Activated CD4-positive, alpha-beta T cell treated with anti-CD3 and anti-CD28 coated beads for 36 hours (primary cell): ENCODE measurements at regions not wholly inside any gene's neighbourhood (a gene's known extent, or its start where the extent isn't known, plus 50 kb on each side); places are given as distances from the start of the nearest gene placed in this dataset.
"Not testable (repeated sequence)": the region's sequence is repeated elsewhere in the genome, so short reads cannot be mapped to it uniquely, and the experiment has no call there.

ENCODE experiments used
- ATAC-seq: fragments of 200-7000 bp; cut with Tn5 transposase; one replicate; pipeline ENCODE4 v1.10.0; 2021; ENCODE audit warnings: mild to moderate bottlenecking, moderate library complexity
- CTCF ChIA-PET: fragments of 350-600 bp; sonication (Branson Sonifier 250); formaldehyde crosslinking; loops from one replicate; lab custom pipeline; 2021; ENCODE audit warnings: antibody characterized with exemption; lab: Charles Lee
- POLR2A ChIA-PET: fragments of 350-600 bp; sonication (Branson Sonifier 250); formaldehyde crosslinking; loops from one replicate; lab custom pipeline; 2021; ENCODE audit warnings: antibody characterized with exemption, inconsistent platforms; lab: Charles Lee
- DNase-seq: peaks from one replicate; pipeline ENCODE4 v3.0.0-alpha.2; 2020
- H3K27ac Mint-ChIP-seq: one replicate; pipeline ENCODE4 v1.8.0; 2021; ENCODE audit warnings: mixed read lengths
- H3K27me3 Mint-ChIP-seq: one replicate; pipeline ENCODE4 v1.8.0; 2021; ENCODE audit warnings: mixed read lengths
- H3K36me3 Mint-ChIP-seq: one replicate; pipeline ENCODE4 v1.8.0; 2021; ENCODE audit warnings: low read depth, mixed read lengths
- H3K4me1 Mint-ChIP-seq: one replicate; pipeline ENCODE4 v1.8.0; 2021; ENCODE audit warnings: mixed read lengths
- H3K4me3 Mint-ChIP-seq: one replicate; pipeline ENCODE4 v1.8.0; 2021; ENCODE audit warnings: mild to moderate bottlenecking, moderate library complexity, mixed read lengths
- H3K9me3 Mint-ChIP-seq: one replicate; pipeline ENCODE4 v1.8.0; 2021; ENCODE audit warnings: low read depth, mixed read lengths
- intact Hi-C, 2 experiments: fragments of 100-400 bp; cut with DNase I in 1 of 2; cut with micrococcal nuclease in 1 of 2; formaldehyde crosslinking; loops; one replicate each; pipeline versions ENCODE4 v1.14.2 to v1.15.1; 2022 to 2024; cut with DNase I, micrococcal nuclease

DNA sequence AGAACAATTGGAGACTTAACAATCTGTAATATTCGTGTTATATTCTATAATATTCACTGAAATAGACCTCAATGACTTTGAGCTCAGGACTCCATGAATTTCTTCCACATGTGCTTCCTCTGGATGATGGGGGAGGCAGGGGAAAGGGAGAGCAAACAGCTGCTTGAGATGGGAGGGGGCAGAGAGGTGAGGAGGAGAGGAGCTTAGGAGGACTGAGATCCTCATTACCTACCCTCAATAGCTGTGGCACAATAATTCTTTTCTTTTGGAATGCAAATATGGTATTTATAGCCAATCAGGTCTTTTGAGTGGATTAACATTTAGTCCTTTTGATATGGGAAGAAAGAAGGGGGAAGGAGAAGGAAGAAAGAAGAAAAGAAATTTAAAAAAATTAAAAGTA, 64.1 kb upstream of the ZNF217 start:
- intact Hi-C loops, result loop anchor here in 1 of 2 experiments (5.0 kb wide), 1 partner anchor 80 kb away; no protein-coding TSS in a partner anchor
- ATAC-seq (no peak), DNase-seq (no peak)
- no peak overlapping the region for H3K4me3 Mint-ChIP-seq
- H3K9me3 Mint-ChIP-seq, result no peaks in the 10 kb centered on the region
- CTCF ChIA-PET, result interaction anchor here (0.6 to 1.9 kb wide), 10 partner anchors 11 to 190 kb away, joined by 3 to 7 read pairs (median 3); no protein-coding TSS in a partner anchor
- H3K36me3 Mint-ChIP-seq, result no peaks in the 10 kb centered on the region
- H3K4me1 Mint-ChIP-seq, result peaks cover 77% of the 10 kb centered on the region
- peak overlapping the region; percentile 47 for H3K27ac Mint-ChIP-seq
- POLR2A ChIA-PET, result interaction anchor here (0.9 kb wide), 1 partner anchor 50 kb away, joined by 3 read pairs; no protein-coding TSS in a partner anchor
- no peaks in the 10 kb centered on the region for H3K27me3 Mint-ChIP-seq

DNA sequence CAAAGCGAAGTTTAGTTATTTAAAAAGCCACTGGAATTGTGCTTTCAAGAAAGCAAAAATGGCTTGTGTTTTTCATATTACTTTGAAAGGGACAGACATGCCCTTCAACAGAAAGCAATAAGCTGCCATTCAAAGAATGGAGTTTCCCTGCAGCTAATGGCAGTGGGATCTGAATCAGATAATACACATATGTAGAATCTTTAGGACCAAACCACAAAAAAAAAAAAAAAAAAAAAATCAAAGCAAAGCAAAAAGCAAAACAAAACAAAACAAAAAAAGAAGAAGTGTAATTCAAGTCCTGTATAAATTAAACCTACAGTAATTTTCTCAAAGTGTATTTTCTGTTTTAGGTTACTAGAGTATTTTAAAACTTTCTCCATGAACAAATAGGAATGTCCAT, 63.6 kb upstream of the ZNF217 start:
- Mint-ChIP-seq H3K4me3 (no peak overlapping the region), H3K27me3 (no peaks in the 10 kb centered on the region)

DNA sequence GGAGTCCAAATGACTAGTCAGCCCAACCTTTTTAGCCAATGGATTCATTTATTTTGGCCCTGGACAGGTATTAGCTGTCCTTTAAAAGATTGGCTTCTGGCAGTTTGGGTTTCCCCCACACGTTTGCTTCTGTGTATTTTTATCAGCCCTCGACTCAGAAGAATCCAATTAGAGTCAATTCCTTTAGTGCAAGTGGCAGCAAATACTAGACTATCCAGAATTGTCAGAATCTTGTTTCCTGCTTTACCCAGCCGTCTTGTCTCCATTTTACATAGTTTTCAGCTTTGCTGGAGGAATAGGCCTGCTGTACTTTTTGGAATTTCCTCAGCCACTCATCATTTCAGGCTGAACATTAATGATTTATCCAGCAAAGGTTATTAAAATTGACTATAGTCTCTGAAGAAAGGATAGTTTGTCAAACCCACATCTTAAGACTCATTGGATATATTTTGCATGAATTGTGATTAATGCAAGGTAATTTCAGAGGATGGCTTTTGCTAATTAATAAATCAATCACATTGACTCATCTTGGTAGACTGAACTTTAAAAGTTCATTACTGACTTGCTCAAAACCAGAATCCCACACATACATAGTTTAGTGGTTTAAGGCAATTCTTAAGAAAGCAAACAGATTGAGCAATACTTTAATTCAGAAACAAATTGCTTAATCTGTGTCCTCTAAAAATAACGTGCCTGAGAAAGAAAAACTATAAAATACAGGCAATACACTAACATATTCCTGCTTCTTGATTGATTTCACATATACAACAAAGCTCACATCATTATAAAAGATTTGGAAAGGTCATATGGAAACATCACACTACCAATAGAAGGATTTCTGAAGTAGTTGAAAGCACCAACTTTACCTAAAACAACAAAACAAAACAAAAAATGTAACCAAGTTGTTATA, 62.9 kb upstream of the ZNF217 start:
- H3K4me3 Mint-ChIP-seq, result no peak overlapping the region
- H3K9me3 Mint-ChIP-seq, result no peaks in the 10 kb centered on the region
- H3K4me1 Mint-ChIP-seq, result peaks cover 80% of the 10 kb centered on the region
- DNase-seq (no peak), ATAC-seq (peak; percentile 38)
- H3K27me3 Mint-ChIP-seq, result no peaks in the 10 kb centered on the region
- ChIA-PET CTCF (interaction anchor here (0.9 to 1.0 kb wide), 2 partner anchors 13 to 283 kb away, joined by 3 to 5 read pairs; no protein-coding TSS in a partner anchor), POLR2A (interaction anchor here (0.7 to 0.9 kb wide), 2 partner anchors 51 to 110 kb away, joined by 3 read pairs; no protein-coding TSS in a partner anchor)
- peak overlapping the region; percentile 73 for H3K27ac Mint-ChIP-seq
- H3K36me3 Mint-ChIP-seq, result no peaks in the 10 kb centered on the region
- intact Hi-C loops, result loop anchor here in 1 of 2 experiments (5.0 kb wide), 1 partner anchor 79 kb away; no protein-coding TSS in a partner anchor

More for the DNA sequence above, 63.6 kb upstream of the ZNF217 start:
- ATAC-seq, result no peak
- intact Hi-C loops, result loop anchor here in 1 of 2 experiments (5.0 kb wide), 1 partner anchor 80 kb away; no protein-coding TSS in a partner anchor
- Mint-ChIP-seq H3K4me1 (peaks cover 78% of the 10 kb centered on the region), H3K36me3 (no peaks in the 10 kb centered on the region), H3K9me3 (no peaks in the 10 kb centered on the region), H3K27ac (peak overlapping the region; percentile 73)
- no peak for DNase-seq
- CTCF ChIA-PET, result interaction anchor here (0.6 to 1.9 kb wide), 6 partner anchors 11 to 190 kb away, joined by 3 to 7 read pairs (median 4); no protein-coding TSS in a partner anchor
- POLR2A ChIA-PET, result interaction anchor here (0.9 kb wide), 1 partner anchor 51 kb away, joined by 3 read pairs; no protein-coding TSS in a partner anchor

DNA sequence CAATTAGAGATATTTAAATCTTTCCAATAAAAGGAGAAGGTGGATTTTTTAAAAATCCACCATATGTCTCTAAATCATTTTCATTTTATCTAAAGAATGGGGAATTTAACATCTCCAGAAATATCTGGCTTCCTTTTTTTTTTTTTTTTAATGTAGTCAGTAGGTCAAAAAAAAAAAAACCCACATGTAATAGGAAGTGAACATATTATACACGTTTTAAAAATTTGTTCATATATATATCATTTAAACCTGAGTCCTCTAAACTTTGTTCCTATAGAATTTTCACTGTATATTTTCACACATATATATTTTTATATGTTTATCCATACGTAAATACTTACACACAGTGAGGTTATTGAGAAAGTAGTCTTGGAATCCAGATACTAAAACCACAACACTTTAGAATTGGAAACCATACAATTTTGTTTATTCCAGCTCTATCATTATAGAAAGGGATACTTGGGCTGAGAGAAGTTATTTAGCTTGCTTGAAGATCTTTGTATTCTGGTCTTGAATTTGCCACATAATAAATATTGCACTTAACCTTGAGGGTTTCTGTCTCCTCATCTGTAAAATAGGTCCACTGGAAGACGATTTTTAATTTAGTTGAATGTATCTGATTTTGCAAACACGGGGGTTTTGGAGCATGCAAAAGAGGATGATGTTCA, 62.1 kb upstream of the ZNF217 start:
- no peak for ATAC-seq
- Mint-ChIP-seq H3K9me3 (no peaks in the 10 kb centered on the region), H3K36me3 (no peaks in the 10 kb centered on the region), H3K4me1 (peaks cover 72% of the 10 kb centered on the region), H3K27ac (peak overlapping the region; percentile 40), H3K27me3 (no peaks in the 10 kb centered on the region), H3K4me3 (no peak overlapping the region)
- intact Hi-C loops, result loop anchor here in 1 of 2 experiments (5.0 kb wide), 1 partner anchor 78 kb away; no protein-coding TSS in a partner anchor
- no peak for DNase-seq
- POLR2A ChIA-PET, result no interaction called here
- CTCF ChIA-PET, result interaction anchor here (0.6 to 1.0 kb wide), 3 partner anchors 13 to 284 kb away, joined by 3 to 5 read pairs (median 3); no protein-coding TSS in a partner anchor

DNA sequence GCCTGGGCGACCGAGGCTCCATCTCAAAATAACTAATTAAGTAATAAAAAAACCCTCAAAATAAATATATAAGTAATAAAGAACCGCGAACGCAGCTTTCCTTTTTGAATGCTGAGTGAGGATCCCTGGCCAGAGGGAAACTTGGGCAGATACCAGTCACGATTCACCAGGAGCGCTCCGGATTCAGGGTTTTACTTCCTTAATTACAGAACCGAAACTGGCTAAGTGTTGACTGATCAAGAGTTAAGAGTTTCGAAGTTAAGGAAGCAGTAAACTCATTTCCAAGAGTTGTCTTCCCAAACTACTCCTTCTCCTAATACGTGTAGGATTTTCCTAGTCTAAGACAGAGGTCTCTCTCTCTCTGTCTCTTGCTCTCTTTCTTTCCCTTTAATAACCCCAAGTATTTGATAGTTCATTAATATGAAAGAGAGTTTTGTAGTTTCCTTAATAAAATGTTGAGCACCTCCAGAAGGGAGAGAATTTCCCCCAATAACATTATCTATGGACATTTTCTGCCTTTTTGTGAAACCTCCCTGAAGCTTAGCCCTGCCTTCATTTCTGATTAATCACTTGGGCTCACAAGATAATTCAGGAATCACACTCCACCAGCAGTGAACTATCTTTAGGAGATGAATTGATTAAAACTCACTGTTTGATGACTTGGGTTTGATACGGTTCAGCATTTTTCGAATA, 61.4 kb upstream of the ZNF217 start:
- CTCF ChIA-PET, result interaction anchor here (0.6 to 0.9 kb wide), 2 partner anchors 12 to 261 kb away, joined by 3 read pairs; no protein-coding TSS in a partner anchor
- peaks cover 65% of the 10 kb centered on the region for H3K4me1 Mint-ChIP-seq

DNA sequence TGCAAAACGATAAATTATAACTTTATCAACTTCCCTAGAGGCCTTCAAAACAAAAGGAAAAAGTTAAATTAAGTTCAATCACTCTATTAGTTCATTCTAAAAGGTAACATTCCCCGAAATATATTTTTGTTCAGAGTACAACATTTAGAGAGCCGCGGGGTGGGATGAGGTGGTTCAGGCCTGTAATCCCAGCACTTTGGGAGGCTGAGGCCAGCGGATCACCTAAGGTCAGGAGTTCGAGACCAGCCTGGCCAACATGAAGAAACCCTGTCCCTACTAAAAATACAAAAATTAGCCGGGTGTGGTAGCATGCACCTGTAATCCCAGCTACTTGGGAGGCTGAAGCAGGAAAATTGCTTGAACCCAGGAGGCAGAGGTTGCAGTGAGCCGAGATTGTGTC, 60.9 kb upstream of the ZNF217 start:
- CTCF ChIA-PET, DNase-seq, H3K9me3 Mint-ChIP-seq, POLR2A ChIA-PET, H3K36me3 Mint-ChIP-seq, ATAC-seq, H3K27me3 Mint-ChIP-seq, H3K4me3 Mint-ChIP-seq, H3K27ac Mint-ChIP-seq, intact Hi-C loops: not testable (repeated sequence)
- peaks cover 59% of the 10 kb centered on the region for H3K4me1 Mint-ChIP-seq

More for the DNA sequence above, 61.4 kb upstream of the ZNF217 start:
- Mint-ChIP-seq H3K27ac (peak overlapping the region; percentile 47), H3K27me3 (no peaks in the 10 kb centered on the region), H3K36me3 (no peaks in the 10 kb centered on the region), H3K4me3 (no peak overlapping the region), H3K9me3 (no peaks in the 10 kb centered on the region)
- intact Hi-C loops, result loop anchor here in 1 of 2 experiments (5.0 kb wide), 1 partner anchor 78 kb away; no protein-coding TSS in a partner anchor
- DNase-seq (no peak), ATAC-seq (no peak)
- POLR2A ChIA-PET, result no interaction called here

DNA sequence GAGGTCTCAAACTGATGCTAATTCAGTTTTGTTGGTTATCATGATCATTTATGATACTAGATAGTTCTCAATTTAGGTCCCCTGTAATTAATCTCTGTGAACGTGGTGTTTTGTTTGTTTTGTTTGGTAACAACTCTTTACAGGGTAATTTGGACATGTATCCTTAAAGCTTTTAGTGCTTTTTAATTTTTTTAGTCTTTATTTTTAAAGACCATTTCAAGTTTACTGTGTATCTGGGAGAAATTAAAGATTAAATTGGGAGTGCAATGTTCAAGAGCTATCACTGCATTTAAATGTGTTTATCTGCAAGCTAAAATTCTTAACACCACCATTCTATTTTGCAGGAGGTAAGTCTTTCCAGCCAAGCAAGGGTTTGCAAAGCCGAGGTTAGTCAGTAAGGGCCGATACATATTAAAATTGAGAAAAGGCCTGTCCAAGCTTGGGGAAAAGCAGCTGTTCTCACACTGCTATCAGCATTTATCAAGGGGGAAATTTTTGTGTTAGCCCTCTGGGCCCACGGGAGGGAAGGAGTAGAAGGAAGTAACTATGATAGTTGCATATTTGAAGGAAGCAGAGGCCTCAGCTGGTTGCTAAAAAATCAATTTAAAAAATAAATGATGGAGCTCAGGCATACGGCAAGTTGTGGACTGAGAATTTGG, 59.3 kb upstream of the ZNF217 start:
- peaks cover 48% of the 10 kb centered on the region for H3K4me1 Mint-ChIP-seq
- DNase-seq (no peak), ATAC-seq (no peak)
- no peaks in the 10 kb centered on the region for H3K9me3 Mint-ChIP-seq
- CTCF ChIA-PET, result interaction anchor here (0.8 to 1.7 kb wide), 6 partner anchors 8 to 246 kb away, joined by 4 to 5 read pairs (median 4); no protein-coding TSS in a partner anchor
- no peaks in the 10 kb centered on the region for H3K36me3 Mint-ChIP-seq
- peak overlapping the region; percentile 95 for H3K27ac Mint-ChIP-seq
- no peaks in the 10 kb centered on the region for H3K27me3 Mint-ChIP-seq
- intact Hi-C loops, result loop anchor here in 1 of 2 experiments (1.0 to 2.0 kb wide), 2 partner anchors 10 to 58 kb away; no protein-coding TSS in a partner anchor
- POLR2A ChIA-PET, result interaction anchor here (0.6 kb wide), 1 partner anchor 468 kb away, joined by 5 read pairs; no protein-coding TSS in a partner anchor
- peak overlapping the region; percentile 61 for H3K4me3 Mint-ChIP-seq

DNA sequence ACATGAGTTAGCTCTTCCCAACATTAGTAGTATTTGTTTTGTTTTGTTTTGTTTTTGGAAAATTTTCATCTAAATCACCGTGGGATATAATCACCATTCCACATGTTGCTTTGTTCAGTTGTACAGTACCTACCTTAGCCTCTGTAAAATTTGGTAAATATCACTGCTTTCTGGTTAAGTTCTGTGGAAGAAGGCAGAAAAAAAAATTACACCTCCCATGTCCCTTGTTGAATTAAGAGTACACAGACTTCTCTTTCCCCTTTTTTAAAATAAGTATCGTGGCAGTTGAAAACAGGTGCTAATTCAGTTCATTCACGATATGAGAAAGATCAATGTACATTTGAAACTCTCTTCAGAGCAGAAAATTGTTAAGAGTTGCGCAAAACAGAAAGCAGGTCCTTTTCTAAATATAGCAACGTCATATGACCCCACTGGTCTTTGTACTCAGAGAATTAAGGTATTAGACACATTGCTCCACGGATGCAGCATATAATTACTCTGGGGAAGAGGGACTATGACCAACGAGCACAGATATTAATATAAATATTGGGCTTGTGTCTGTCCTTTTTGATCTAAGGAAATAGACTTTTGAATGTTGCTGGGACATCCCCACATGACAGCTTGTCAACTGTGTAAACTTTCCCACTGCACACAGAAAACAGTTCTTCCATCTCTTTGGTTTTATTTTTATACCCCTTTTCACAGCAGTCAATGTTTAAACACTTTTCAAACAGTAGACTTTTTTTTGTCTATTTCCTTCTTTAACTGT, 58.6 kb upstream of the ZNF217 start:
- ATAC-seq (peak; percentile 77), DNase-seq (no peak)
- ChIA-PET CTCF (interaction anchor here (0.8 to 1.7 kb wide), 5 partner anchors 10 to 630 kb away, joined by 3 to 5 read pairs (median 4); no protein-coding TSS in a partner anchor), POLR2A (no interaction called here)
- H3K9me3 Mint-ChIP-seq, result no peaks in the 10 kb centered on the region
- intact Hi-C loops, result loop anchor here in 1 of 2 experiments (1.0 to 2.0 kb wide), 2 partner anchors 9 to 57 kb away; no protein-coding TSS in a partner anchor
- H3K4me1 Mint-ChIP-seq, result peaks cover 41% of the 10 kb centered on the region
- no peaks in the 10 kb centered on the region for H3K36me3 Mint-ChIP-seq
- H3K27me3 Mint-ChIP-seq, result no peaks in the 10 kb centered on the region
- peak overlapping the region; percentile 95 for H3K27ac Mint-ChIP-seq
- H3K4me3 Mint-ChIP-seq, result peak overlapping the region; percentile 61

DNA sequence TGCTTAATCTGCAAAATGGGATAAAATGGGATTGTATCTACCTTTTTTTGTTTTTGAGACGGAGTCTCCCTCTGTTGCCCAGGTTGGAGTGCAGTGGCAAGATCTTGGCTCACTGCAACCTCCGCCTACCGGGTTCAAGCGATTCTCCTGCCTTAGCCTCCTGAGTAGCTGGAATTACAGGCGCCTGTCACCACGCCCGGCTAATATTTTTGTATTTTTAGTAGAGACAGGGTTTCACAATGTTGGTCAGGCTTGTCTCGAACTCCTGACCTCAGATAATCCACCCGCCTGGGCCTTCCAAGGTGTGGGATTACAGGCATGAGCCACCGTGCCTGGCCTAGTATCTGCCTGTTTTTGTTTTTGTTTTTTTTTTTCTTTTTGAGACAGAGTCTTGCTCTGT, 55.9 kb upstream of the ZNF217 start:
- H3K4me1 Mint-ChIP-seq, result peaks cover 23% of the 10 kb centered on the region
- H3K9me3 Mint-ChIP-seq, DNase-seq, H3K27ac Mint-ChIP-seq, H3K27me3 Mint-ChIP-seq, H3K36me3 Mint-ChIP-seq, CTCF ChIA-PET, ATAC-seq, intact Hi-C loops, POLR2A ChIA-PET, H3K4me3 Mint-ChIP-seq: not testable (repeated sequence)
